ENCODE measurements at regions not wholly inside any gene's neighbourhood (a gene's known extent, or its start where the extent isn't known, plus 50 kb on each side); places are given as distances from the start of the nearest gene placed in this dataset.

GRCh38 chr4:96755569-96756484, 915.9 kb downstream of the PDHA2 start:
- TF ChIP-seq CTCF (optimal IDR thresholded peaks at IDR 0.05 in 1 of 3, IDR thresholded peaks at IDR 0.05 in 1 of 3, conservative IDR thresholded peaks at IDR 0.05 in 1 of 3; ENCODE audit: extremely low read depth in 1 of 3, insufficient read depth in 2 of 3, low read length in 3 of 3) (no peak), EZH2 (IDR thresholded peaks at IDR 0.05; ENCODE audit: low read length) (no peak)

Measured in keratinocyte (primary cell).